Stimulated activated effector memory CD8-positive, alpha-beta T cell treated with anti-CD3 and anti-CD28 coated beads, Interleukin-12 subunit alpha, Interleukin-12 subunit beta, amount 100 ng/mL, for 72 hours (primary cell): ENCODE measurements at regions not wholly inside any gene's neighbourhood (a gene's known extent, or its start where the extent isn't known, plus 50 kb on each side); places are given as distances from the start of the nearest gene placed in this dataset.

Source experiments
- ATAC-seq: fragments of 150-1000 bp; cut with Tn5 transposase; 2 replicates; pipeline ENCODE4 v1.10.0; 2021
- DNase-seq, 2 donors: peaks; one replicate each; pipeline ENCODE4 v3.0.0; 2021 to 2022; ENCODE audit warnings: low spot score in 2 of 2
- H3K27ac Mint-ChIP-seq: one replicate; pipeline ENCODE4 v1.8.0; 2022; ENCODE audit warnings: mild to moderate bottlenecking, mixed read lengths
- H3K36me3 Mint-ChIP-seq: one replicate; pipeline ENCODE4 v1.8.0; 2022; ENCODE audit warnings: mild to moderate bottlenecking, mixed read lengths
- H3K4me1 Mint-ChIP-seq: one replicate; pipeline ENCODE4 v1.8.0; 2022; ENCODE audit warnings: mixed read lengths
- H3K4me3 Mint-ChIP-seq: one replicate; pipeline ENCODE4 v1.8.0; 2022; ENCODE audit warnings: mild to moderate bottlenecking, mixed read lengths
- H3K9me3 Mint-ChIP-seq: one replicate; pipeline ENCODE4 v1.8.0; 2022; ENCODE audit warnings: mixed read lengths

GRCh38 chr1:38708701-38709258, 150.8 kb downstream of the RRAGC start:
- H3K36me3 Mint-ChIP-seq: no peaks in the 10 kb centered on the region
- H3K27ac Mint-ChIP-seq: no peak overlapping the region
- no peak overlapping the region for H3K4me3 Mint-ChIP-seq
- ATAC-seq (no peak), DNase-seq (no peak)
- peaks cover 10% of the 10 kb centered on the region for H3K9me3 Mint-ChIP-seq
- no peaks in the 10 kb centered on the region for H3K4me1 Mint-ChIP-seq

GRCh38 chr1:38701088-38701487, 158.5 kb downstream of the RRAGC start:
- H3K36me3 Mint-ChIP-seq: no peaks in the 10 kb centered on the region
- peaks cover 9% of the 10 kb centered on the region for H3K9me3 Mint-ChIP-seq
- ATAC-seq (no peak), DNase-seq (no peak)
- no peak overlapping the region for H3K4me3 Mint-ChIP-seq
- no peak overlapping the region for H3K27ac Mint-ChIP-seq
- H3K4me1 Mint-ChIP-seq: no peaks in the 10 kb centered on the region

- DNase-seq (no peak), ATAC-seq (no peak)
- Mint-ChIP-seq H3K27ac (no peak overlapping the region), H3K4me3 (no peak overlapping the region), H3K4me1 (no peaks in the 10 kb centered on the region), H3K36me3 (no peaks in the 10 kb centered on the region), H3K9me3 (peaks cover 3% of the 10 kb centered on the region)
Observed at GRCh38 chr1:38700077-38700470, 159.5 kb downstream of the RRAGC start.

GRCh38 chr1:38699330-38700076, 160.1 kb downstream of the RRAGC start:
- peaks cover 3% of the 10 kb centered on the region for H3K9me3 Mint-ChIP-seq
- H3K36me3 Mint-ChIP-seq: no peaks in the 10 kb centered on the region
- H3K4me3 Mint-ChIP-seq: no peak overlapping the region
- H3K4me1 Mint-ChIP-seq: no peaks in the 10 kb centered on the region
- ATAC-seq: no peak
- H3K27ac Mint-ChIP-seq: no peak overlapping the region
- no peak for DNase-seq

GRCh38 chr1:38697387-38697786, 162.2 kb downstream of the RRAGC start:
- DNase-seq (no peak), ATAC-seq (no peak)
- no peaks in the 10 kb centered on the region for H3K36me3 Mint-ChIP-seq
- H3K4me3 Mint-ChIP-seq: no peak overlapping the region
- no peaks in the 10 kb centered on the region for H3K4me1 Mint-ChIP-seq
- peaks cover 3% of the 10 kb centered on the region for H3K9me3 Mint-ChIP-seq
- H3K27ac Mint-ChIP-seq: no peak overlapping the region

- ATAC-seq (no peak), DNase-seq (no peak)
- no peak overlapping the region for H3K27ac Mint-ChIP-seq
- H3K9me3 Mint-ChIP-seq: peaks cover 3% of the 10 kb centered on the region
- H3K36me3 Mint-ChIP-seq: no peaks in the 10 kb centered on the region
- no peak overlapping the region for H3K4me3 Mint-ChIP-seq
- H3K4me1 Mint-ChIP-seq: no peaks in the 10 kb centered on the region
Observed at GRCh38 chr1:38696371-38696770, 163.2 kb downstream of the RRAGC start.

- Mint-ChIP-seq H3K27ac (no peak overlapping the region), H3K4me1 (no peaks in the 10 kb centered on the region), H3K4me3 (no peak overlapping the region), H3K9me3 (no peaks in the 10 kb centered on the region), H3K36me3 (no peaks in the 10 kb centered on the region)
- ATAC-seq: no peak
- no peak for DNase-seq
Observed at GRCh38 chr1:38693759-38694158, 165.8 kb downstream of the RRAGC start.

GRCh38 chr1:38693031-38693430, 166.5 kb downstream of the RRAGC start:
- Mint-ChIP-seq H3K4me1 (no peaks in the 10 kb centered on the region), H3K36me3 (no peaks in the 10 kb centered on the region), H3K27ac (no peak overlapping the region), H3K4me3 (no peak overlapping the region), H3K9me3 (no peaks in the 10 kb centered on the region)
- no peak for ATAC-seq
- no peak for DNase-seq

- peak in 1 of 2 donors; percentile 10 for DNase-seq
- Mint-ChIP-seq H3K4me3 (no peak overlapping the region), H3K27ac (no peak overlapping the region), H3K4me1 (no peaks in the 10 kb centered on the region), H3K36me3 (no peaks in the 10 kb centered on the region), H3K9me3 (no peaks in the 10 kb centered on the region)
- no peak for ATAC-seq
Observed at GRCh38 chr1:38690790-38691449, 168.7 kb downstream of the RRAGC start.

- no peak overlapping the region for H3K27ac Mint-ChIP-seq
- H3K4me3 Mint-ChIP-seq: no peak overlapping the region
- no peaks in the 10 kb centered on the region for H3K9me3 Mint-ChIP-seq
- ATAC-seq (no peak), DNase-seq (peak in 1 of 2 donors; percentile 8)
- H3K4me1 Mint-ChIP-seq: no peaks in the 10 kb centered on the region
- no peaks in the 10 kb centered on the region for H3K36me3 Mint-ChIP-seq
Observed at GRCh38 chr1:38686927-38687255, 172.7 kb downstream of the RRAGC start.

- Mint-ChIP-seq H3K36me3 (no peaks in the 10 kb centered on the region), H3K27ac (no peak overlapping the region), H3K4me3 (no peak overlapping the region), H3K9me3 (no peaks in the 10 kb centered on the region), H3K4me1 (no peaks in the 10 kb centered on the region)
- no peak for DNase-seq
- ATAC-seq: no peak
Observed at GRCh38 chr1:38686167-38686926, 173.2 kb downstream of the RRAGC start.

- H3K4me1 Mint-ChIP-seq: no peaks in the 10 kb centered on the region
- no peaks in the 10 kb centered on the region for H3K36me3 Mint-ChIP-seq
- H3K27ac Mint-ChIP-seq: no peak overlapping the region
- no peak overlapping the region for H3K4me3 Mint-ChIP-seq
- no peaks in the 10 kb centered on the region for H3K9me3 Mint-ChIP-seq
- ATAC-seq (no peak), DNase-seq (no peak)
Observed at GRCh38 chr1:38685388-38685787, 174.2 kb downstream of the RRAGC start.

GRCh38 chr1:38680801-38681510, 178.6 kb downstream of the RRAGC start:
- DNase-seq (no peak), ATAC-seq (no peak)
- Mint-ChIP-seq H3K9me3 (no peaks in the 10 kb centered on the region), H3K36me3 (no peaks in the 10 kb centered on the region), H3K27ac (no peak overlapping the region), H3K4me3 (no peak overlapping the region), H3K4me1 (no peaks in the 10 kb centered on the region)

- Mint-ChIP-seq H3K4me3 (no peak overlapping the region), H3K36me3 (no peaks in the 10 kb centered on the region), H3K27ac (no peak overlapping the region), H3K4me1 (no peaks in the 10 kb centered on the region), H3K9me3 (no peaks in the 10 kb centered on the region)
- no peak for ATAC-seq
- DNase-seq: no peak
Observed at GRCh38 chr1:38677756-38678155, 181.8 kb downstream of the RRAGC start.

GRCh38 chr1:38677311-38677710, 182.3 kb downstream of the RRAGC start:
- H3K9me3 Mint-ChIP-seq: no peaks in the 10 kb centered on the region
- DNase-seq (no peak), ATAC-seq (no peak)
- no peak overlapping the region for H3K27ac Mint-ChIP-seq
- no peaks in the 10 kb centered on the region for H3K36me3 Mint-ChIP-seq
- H3K4me1 Mint-ChIP-seq: no peaks in the 10 kb centered on the region
- H3K4me3 Mint-ChIP-seq: no peak overlapping the region
